ENCODE measurements at regions not wholly inside any gene's neighbourhood (a gene's known extent, or its start where the extent isn't known, plus 50 kb on each side); places are given as distances from the start of the nearest gene placed in this dataset.

GRCh38 chr18:40558706-40559392 lies 1396.2 kb upstream of the PIK3C3 start:
- DNase-seq (ENCODE audit: low spot score), result no peak

GRCh38 chr18:40555914-40556313 lies 1399.1 kb upstream of the PIK3C3 start:
- no peak for DNase-seq (ENCODE audit: low spot score)

- no peak for DNase-seq (ENCODE audit: low spot score)
Measured at GRCh38 chr18:40553029-40553428, 1402.0 kb upstream of the PIK3C3 start.

GRCh38 chr18:40546875-40547274 lies 1408.2 kb upstream of the PIK3C3 start:
- no peak for DNase-seq (ENCODE audit: low spot score)

- DNase-seq (ENCODE audit: low spot score), result no peak
Measured at GRCh38 chr18:40534723-40535122, 1420.3 kb upstream of the PIK3C3 start.

- no peak for DNase-seq (ENCODE audit: low spot score)
Measured at GRCh38 chr18:40532046-40532445, 1423.0 kb upstream of the PIK3C3 start.

- DNase-seq (ENCODE audit: low spot score), result no peak
Measured at GRCh38 chr18:40531051-40531450, 1424.0 kb upstream of the PIK3C3 start.

- no peak for DNase-seq (ENCODE audit: low spot score)
Measured at GRCh38 chr18:40529478-40529877, 1425.6 kb upstream of the PIK3C3 start.

GRCh38 chr18:40524881-40525280 lies 1430.2 kb upstream of the PIK3C3 start:
- no peak for DNase-seq (ENCODE audit: low spot score)

GRCh38 chr18:40523287-40523686 lies 1431.7 kb upstream of the PIK3C3 start:
- DNase-seq (ENCODE audit: low spot score), result no peak

GRCh38 chr18:40501026-40501425 lies 1454.0 kb upstream of the PIK3C3 start:
- DNase-seq (ENCODE audit: low spot score), result no peak

GRCh38 chr18:40494603-40495002 lies 1460.4 kb upstream of the PIK3C3 start:
- DNase-seq (ENCODE audit: low spot score), result no peak

- no peak for DNase-seq (ENCODE audit: low spot score)
Measured at GRCh38 chr18:40493316-40493715, 1461.7 kb upstream of the PIK3C3 start.

- DNase-seq (ENCODE audit: low spot score), result no peak
Measured at GRCh38 chr18:40489301-40489700, 1465.7 kb upstream of the PIK3C3 start.

- DNase-seq (ENCODE audit: low spot score), result no peak
Measured at GRCh38 chr18:40485318-40485717, 1469.7 kb upstream of the PIK3C3 start.

GRCh38 chr18:40473221-40474029 lies 1481.6 kb upstream of the PIK3C3 start:
- DNase-seq (ENCODE audit: low spot score), result no peak

- DNase-seq (ENCODE audit: low spot score), result no peak
Measured at GRCh38 chr18:40470723-40471122, 1484.3 kb upstream of the PIK3C3 start.

GRCh38 chr18:40469851-40470250 lies 1485.2 kb upstream of the PIK3C3 start:
- DNase-seq (ENCODE audit: low spot score), result no peak

- no peak for DNase-seq (ENCODE audit: low spot score)
Measured at GRCh38 chr18:40469316-40469715, 1485.7 kb upstream of the PIK3C3 start.

- no peak for DNase-seq (ENCODE audit: low spot score)
Measured at GRCh38 chr18:40464032-40464431, 1491.0 kb upstream of the PIK3C3 start.

- no peak for DNase-seq (ENCODE audit: low spot score)
Measured at GRCh38 chr18:40453903-40454302, 1501.1 kb upstream of the PIK3C3 start.

GRCh38 chr18:40452599-40452998 lies 1502.4 kb upstream of the PIK3C3 start:
- no peak for DNase-seq (ENCODE audit: low spot score)

- no peak for DNase-seq (ENCODE audit: low spot score)
Measured at GRCh38 chr18:40450751-40451150, 1504.3 kb upstream of the PIK3C3 start.

GRCh38 chr18:40447820-40448219 lies 1507.2 kb upstream of the PIK3C3 start:
- no peak for DNase-seq (ENCODE audit: low spot score)
